Endothelial cell of umbilical vein (primary cell): ENCODE measurements at regions not wholly inside any gene's neighbourhood (a gene's known extent, or its start where the extent isn't known, plus 50 kb on each side); places are given as distances from the start of the nearest gene placed in this dataset.

ENCODE experiments used
- BruUV-seq: library from RNA; stranded (reverse); fragments of 400-500 nt; replicated peaks from 2 replicates; lab custom pipeline; 2021; lab: Mats Ljungman, UMichigan
- CTCF ChIA-PET: fragments of 300-600, 350-600 bp; sonication (Branson Sonifier 250); formaldehyde crosslinking; loops from one replicate; lab custom pipeline; 2021; ENCODE audit warnings: antibody characterized with exemption, inconsistent platforms; lab: Charles Lee
- POLR2A ChIA-PET: fragments of 300-600, 350-600 bp; sonication (Branson Sonifier 250); formaldehyde crosslinking; loops from one replicate; lab custom pipeline; 2021; ENCODE audit warnings: antibody characterized with exemption, inconsistent platforms; lab: Charles Lee
- DNase-seq: peaks from one replicate; pipeline ENCODE4 v3.0.0-alpha.2; 2011; ENCODE audit warnings: low read depth, low spot score
- FAIRE-seq: peaks from 2 replicates; lab custom pipeline; 2011; peaks lifted over from hg19 to GRCh38; lab: Jason Lieb, UNC
- H2AFZ ChIP-seq: 2 replicates; pipeline ENCODE4 v1.6.0; 2012; ENCODE audit warnings: low read depth, low read length, control low read depth, inconsistent platforms
- H3K27ac ChIP-seq: 2 replicates; pipeline ENCODE4 v1.5.1; 2011; ENCODE audit warnings: low read depth, mild to moderate bottlenecking, control low read depth, low read length, moderate library complexity; ENCODE audit not compliant: insufficient read depth
- H3K27me3 ChIP-seq, 2 experiments: 2 replicates each; pipeline versions ENCODE4 v1.6.0 to v1.6.1; 2011; ENCODE audit warnings: low read length in 2 of 2, mixed read lengths in 1 of 2; ENCODE audit not compliant: control insufficient read depth in 2 of 2, insufficient read depth in 2 of 2
- H3K36me3 ChIP-seq, 2 experiments: 2 replicates in 1 of 2; 3 replicates in 1 of 2; pipeline ENCODE4 v1.5.1; 2011; ENCODE audit warnings: low read length in 2 of 2, mild to moderate bottlenecking in 1 of 2, moderate library complexity in 1 of 2; ENCODE audit not compliant: control insufficient read depth in 2 of 2, insufficient read depth in 2 of 2; ENCODE audit errors: extremely low read depth in 1 of 2
- H3K4me1 ChIP-seq: 3 replicates; pipeline ENCODE4 v1.5.1; 2011; ENCODE audit warnings: mild to moderate bottlenecking, low read length; ENCODE audit not compliant: control insufficient read depth, insufficient read depth; ENCODE audit errors: extremely low read depth
- H3K4me2 ChIP-seq: 2 replicates; pipeline ENCODE4 v1.6.1; 2011; ENCODE audit warnings: low read length, control low read depth, mixed read lengths; ENCODE audit not compliant: insufficient read depth
- H3K4me3 ChIP-seq, 3 experiments: fragments of 200-600 bp in 1 of 3; sonication (generic), shearing (Covaris generic) in 1 of 3; replicated peaks in 1 of 3; 2 replicates each; pipeline ENCODE4 v1.5.1; 2011 to 2016; ENCODE audit warnings: control low read depth in 3 of 3, low read length in 3 of 3, mild to moderate bottlenecking in 2 of 3, inconsistent platforms in 1 of 3, low read depth in 1 of 3, moderate library complexity in 1 of 3; ENCODE audit not compliant: insufficient read depth in 1 of 3
- H3K79me2 ChIP-seq: 2 replicates; pipeline ENCODE4 v1.6.0; 2012; ENCODE audit warnings: low read length, inconsistent platforms; ENCODE audit not compliant: control insufficient read depth, insufficient read depth
- H3K9ac ChIP-seq: replicated peaks from 2 replicates; pipeline ENCODE3; 2011; ENCODE audit warnings: low read length, control low read depth; ENCODE audit not compliant: insufficient read depth; ENCODE audit errors: extremely low read depth
- H3K9me1 ChIP-seq: replicated peaks from 3 replicates; pipeline ENCODE4 v1.6.0; 2011; ENCODE audit warnings: mild to moderate bottlenecking, low read length; ENCODE audit not compliant: control insufficient read depth, insufficient read depth; ENCODE audit errors: extremely low read depth
- H3K9me3 ChIP-seq: replicated peaks from 2 replicates; pipeline ENCODE4 v1.5.1; 2012; ENCODE audit warnings: low read length, inconsistent platforms; ENCODE audit not compliant: control insufficient read depth, insufficient read depth
- H4K20me1 ChIP-seq: replicated peaks from 2 replicates; pipeline ENCODE3; 2011; ENCODE audit warnings: mild to moderate bottlenecking, low read length; ENCODE audit not compliant: control insufficient read depth, insufficient read depth; ENCODE audit errors: extremely low read depth
- CTCF ChIP-seq, 2 donors: IDR thresholded peaks; 1 replicate in 1 of 2; 2 replicates in 1 of 2; pipeline ENCODE4 v1.5.1; 2011; ENCODE audit warnings: low read length in 2 of 2, mild to moderate bottlenecking in 2 of 2, moderate library complexity in 2 of 2, control low read depth in 1 of 2, inconsistent platforms in 1 of 2, low read depth in 1 of 2; ENCODE audit not compliant: insufficient read depth in 1 of 2; ENCODE audit errors: extremely low read depth in 1 of 2
- MYC ChIP-seq: IDR thresholded peaks from one replicate; pipeline ENCODE4 v1.6.1; 2011; ENCODE audit warnings: mild to moderate bottlenecking, low read depth, low read length
- POLR2A ChIP-seq: IDR thresholded peaks from 2 replicates; pipeline ENCODE4 v1.6.1; 2012; ENCODE audit warnings: low read depth, mild to moderate bottlenecking, control low read depth, low read length
- dilution Hi-C: fragments of 300-500 bp; cut with MboI; formaldehyde crosslinking; loops from one replicate; pipeline ENCODE4 v1.15.0; 2019; ENCODE audit warnings: low sequenced_read_pairs; ENCODE audit not compliant: extremely low pct_ligation_motif_present
- intact Hi-C: fragments of 100-400 bp; cut with micrococcal nuclease; formaldehyde crosslinking; loops from one replicate; pipeline ENCODE4 v1.10.0; 2022

GRCh38 chr1:234962340-234962989, 166.2 kb downstream of the TOMM20 start:
- BruUV-seq: no TSS peak
- no peak overlapping the region for H3K4me2 ChIP-seq
- peaks cover 34% of the 10 kb centered on the region for H3K4me1 ChIP-seq
- peak overlapping the region; percentile 3 for H3K27ac ChIP-seq
- no peaks in the 10 kb centered on the region for H3K79me2 ChIP-seq
- H3K4me3 ChIP-seq: no peak overlapping the region
- peak overlapping the region; percentile 30 for H2AFZ ChIP-seq
- no peak for TF ChIP-seq POLR2A
- no peak for TF ChIP-seq MYC
- TF ChIP-seq CTCF (IDR thresholded peaks at IDR 0.05; ENCODE audit: extremely low read depth in 1 of 2, insufficient read depth in 1 of 2, low read depth in 1 of 2, low read length in 2 of 2): no peak
- no peaks in the 10 kb centered on the region for H4K20me1 ChIP-seq
- no peaks in the 10 kb centered on the region for H3K9me1 ChIP-seq
- no peaks in the 10 kb centered on the region for H3K36me3 ChIP-seq
- no peak overlapping the region for H3K9ac ChIP-seq
- no peaks in the 10 kb centered on the region for H3K9me3 ChIP-seq
- DNase-seq (no peak), FAIRE-seq (peak; percentile 18)
- no peaks in the 10 kb centered on the region for H3K27me3 ChIP-seq
- dilution Hi-C loops (no loop called here), intact Hi-C loops (loop anchor here (1.0 kb wide), 1 partner anchor 8 kb away; no protein-coding TSS in a partner anchor)
- CTCF ChIA-PET: interaction anchor here (0.7 to 1.7 kb wide), 5 partner anchors 13 to 365 kb away, joined by 3 to 4 read pairs (median 3); no protein-coding TSS in a partner anchor
- POLR2A ChIA-PET: no interaction called here
